GM20000 (cell line): ENCODE measurements at regions not wholly inside any gene's neighbourhood (a gene's known extent, or its start where the extent isn't known, plus 50 kb on each side); places are given as distances from the start of the nearest gene placed in this dataset.

ENCODE experiments used
- DNase-seq: peaks from one replicate; pipeline ENCODE4 v3.0.0; 2012; ENCODE audit warnings: low spot score
- TF ChIP-seq, protein P1 (sequence below): IDR thresholded peaks from 2 replicates; pipeline ENCODE4 v1.5.1; 2012; ENCODE audit warnings: mild to moderate bottlenecking, control low read depth; ENCODE audit errors: extremely low read depth, missing control alignments

DNA sequence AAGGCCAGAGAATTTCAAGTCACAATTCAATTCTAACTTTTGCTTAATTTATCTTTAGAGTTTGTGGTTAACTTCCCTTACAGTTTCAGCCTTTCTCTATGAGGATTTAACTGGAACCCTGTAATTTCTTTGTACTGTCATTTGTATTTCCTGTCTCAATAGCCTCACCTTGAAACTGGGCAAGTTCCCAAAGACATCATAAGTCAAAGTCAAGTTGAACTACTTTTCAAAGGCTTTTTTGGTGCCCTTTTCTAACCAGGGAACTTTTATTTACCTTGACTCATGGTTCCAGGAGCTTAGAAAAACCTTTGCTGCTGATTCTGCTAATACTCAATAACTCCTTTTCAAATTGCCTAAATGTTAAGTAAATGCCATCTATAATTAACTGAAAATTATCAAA lies 200.8 kb upstream of the KRR1 start:
- TF ChIP-seq, protein P1, sequence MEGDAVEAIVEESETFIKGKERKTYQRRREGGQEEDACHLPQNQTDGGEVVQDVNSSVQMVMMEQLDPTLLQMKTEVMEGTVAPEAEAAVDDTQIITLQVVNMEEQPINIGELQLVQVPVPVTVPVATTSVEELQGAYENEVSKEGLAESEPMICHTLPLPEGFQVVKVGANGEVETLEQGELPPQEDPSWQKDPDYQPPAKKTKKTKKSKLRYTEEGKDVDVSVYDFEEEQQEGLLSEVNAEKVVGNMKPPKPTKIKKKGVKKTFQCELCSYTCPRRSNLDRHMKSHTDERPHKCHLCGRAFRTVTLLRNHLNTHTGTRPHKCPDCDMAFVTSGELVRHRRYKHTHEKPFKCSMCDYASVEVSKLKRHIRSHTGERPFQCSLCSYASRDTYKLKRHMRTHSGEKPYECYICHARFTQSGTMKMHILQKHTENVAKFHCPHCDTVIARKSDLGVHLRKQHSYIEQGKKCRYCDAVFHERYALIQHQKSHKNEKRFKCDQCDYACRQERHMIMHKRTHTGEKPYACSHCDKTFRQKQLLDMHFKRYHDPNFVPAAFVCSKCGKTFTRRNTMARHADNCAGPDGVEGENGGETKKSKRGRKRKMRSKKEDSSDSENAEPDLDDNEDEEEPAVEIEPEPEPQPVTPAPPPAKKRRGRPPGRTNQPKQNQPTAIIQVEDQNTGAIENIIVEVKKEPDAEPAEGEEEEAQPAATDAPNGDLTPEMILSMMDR = no peak
- no peak for DNase-seq

DNA sequence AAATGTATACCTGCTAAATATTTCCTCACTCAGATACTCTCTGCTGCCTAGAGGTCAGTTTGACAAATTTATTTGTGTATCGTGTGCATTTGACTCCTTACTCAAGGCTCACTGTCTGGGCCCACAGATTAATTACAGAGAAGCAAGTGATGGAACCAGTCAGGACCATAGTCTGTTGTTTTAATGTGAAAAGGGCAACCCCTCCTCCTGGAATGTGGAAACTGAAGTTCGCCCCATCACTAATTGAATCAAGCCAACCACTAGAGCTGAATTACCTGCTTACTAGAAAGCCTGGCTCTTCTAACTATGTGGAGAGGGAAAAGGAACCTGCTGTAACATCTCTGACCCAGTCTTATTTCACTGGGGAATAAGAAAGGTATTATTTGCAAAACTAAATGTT lies 199.9 kb upstream of the KRR1 start:
- TF ChIP-seq, protein P1 = no peak
- DNase-seq = no peak

DNA sequence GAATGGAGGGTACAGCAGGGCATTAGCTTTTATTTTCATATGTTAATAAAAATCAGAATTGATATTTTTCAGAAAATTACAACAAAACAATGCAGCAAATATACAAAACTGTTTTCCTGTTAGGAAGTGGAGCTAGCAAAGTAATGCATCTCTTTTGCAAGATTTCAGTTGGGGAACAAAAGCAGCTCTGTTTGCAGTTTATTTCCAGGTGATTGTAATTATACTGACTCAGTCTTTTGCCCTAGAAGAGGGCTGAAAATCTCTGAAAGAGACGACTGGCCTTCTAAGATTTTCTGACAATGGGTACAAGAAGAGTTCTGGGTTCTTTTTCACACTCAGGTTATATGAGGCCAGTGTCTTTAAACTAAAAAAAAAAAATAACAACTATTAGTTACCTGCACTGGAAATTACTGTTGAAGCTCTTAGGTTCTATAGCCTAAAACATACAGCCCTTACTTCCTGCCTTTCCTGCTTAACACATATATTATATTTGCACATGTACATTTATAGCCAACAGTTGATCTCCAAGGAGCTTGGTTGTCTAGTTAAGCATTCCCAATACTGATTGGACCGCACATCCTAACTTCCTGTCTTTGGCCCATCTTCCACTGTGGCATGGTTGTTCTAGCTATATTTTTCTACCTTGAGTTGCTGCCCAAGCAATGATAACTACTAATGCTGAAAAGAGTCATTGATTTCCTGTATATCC lies 199.1 kb upstream of the KRR1 start:
- TF ChIP-seq, protein P1 = no peak
- no peak for DNase-seq

DNA sequence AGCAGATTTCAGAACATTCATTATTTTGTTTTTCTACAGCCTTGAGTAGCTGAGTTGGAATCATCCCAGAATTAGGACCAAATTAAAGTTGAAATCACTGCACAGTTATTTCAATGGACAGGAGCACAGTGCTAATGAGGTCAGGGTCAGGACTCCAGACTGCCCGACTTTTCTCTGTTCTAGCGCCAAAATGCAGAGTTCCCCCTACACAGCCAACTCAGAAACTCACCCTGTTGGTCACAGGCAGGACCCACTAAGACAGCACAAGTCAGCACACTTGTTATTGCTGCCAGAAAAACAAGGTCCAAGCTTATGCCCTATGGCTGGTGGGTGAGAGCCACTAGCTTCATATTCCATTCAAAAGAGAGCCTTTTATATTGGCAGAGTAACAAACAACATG lies 198.1 kb upstream of the KRR1 start:
- TF ChIP-seq, protein P1 = no peak
- no peak for DNase-seq

DNA sequence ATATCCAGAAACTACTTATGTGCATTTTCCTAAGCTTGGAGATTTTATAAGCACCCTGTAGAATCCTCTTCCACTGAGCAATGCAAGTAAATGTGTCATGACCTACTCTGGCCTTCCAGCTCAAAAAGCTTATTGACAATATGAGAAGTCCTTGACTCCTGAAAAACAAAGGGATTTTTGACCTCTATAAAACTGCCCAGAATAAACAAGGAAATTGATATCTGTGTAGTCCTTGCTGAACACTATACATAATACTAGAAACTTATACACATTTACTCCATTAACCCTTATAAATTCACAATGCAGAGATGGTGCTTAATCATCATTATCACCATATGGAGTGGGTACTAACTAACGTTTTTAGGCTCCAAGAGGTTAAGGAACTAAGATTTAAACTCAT lies 197.4 kb upstream of the KRR1 start:
- TF ChIP-seq, protein P1 = no peak
- no peak for DNase-seq

DNA sequence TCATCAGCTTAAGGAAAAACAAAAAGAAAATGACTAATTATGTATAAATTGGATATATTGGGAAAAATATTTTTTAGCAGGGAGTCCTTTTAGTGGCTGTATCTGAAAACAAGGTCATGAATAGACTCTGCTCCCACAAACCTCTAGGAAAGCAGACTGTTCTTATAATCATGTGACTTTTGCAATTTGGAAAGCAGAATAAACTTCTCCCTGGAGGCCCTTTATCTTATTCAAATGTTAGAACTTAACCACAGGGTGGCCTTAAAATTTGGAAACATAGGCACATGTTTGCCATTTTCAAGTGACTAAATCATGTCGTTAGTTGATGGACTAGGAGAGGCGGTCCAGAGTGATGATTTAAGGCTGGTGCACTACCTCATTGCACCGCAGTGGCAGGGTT lies 196.6 kb upstream of the KRR1 start:
- TF ChIP-seq, protein P1 = no peak

DNA sequence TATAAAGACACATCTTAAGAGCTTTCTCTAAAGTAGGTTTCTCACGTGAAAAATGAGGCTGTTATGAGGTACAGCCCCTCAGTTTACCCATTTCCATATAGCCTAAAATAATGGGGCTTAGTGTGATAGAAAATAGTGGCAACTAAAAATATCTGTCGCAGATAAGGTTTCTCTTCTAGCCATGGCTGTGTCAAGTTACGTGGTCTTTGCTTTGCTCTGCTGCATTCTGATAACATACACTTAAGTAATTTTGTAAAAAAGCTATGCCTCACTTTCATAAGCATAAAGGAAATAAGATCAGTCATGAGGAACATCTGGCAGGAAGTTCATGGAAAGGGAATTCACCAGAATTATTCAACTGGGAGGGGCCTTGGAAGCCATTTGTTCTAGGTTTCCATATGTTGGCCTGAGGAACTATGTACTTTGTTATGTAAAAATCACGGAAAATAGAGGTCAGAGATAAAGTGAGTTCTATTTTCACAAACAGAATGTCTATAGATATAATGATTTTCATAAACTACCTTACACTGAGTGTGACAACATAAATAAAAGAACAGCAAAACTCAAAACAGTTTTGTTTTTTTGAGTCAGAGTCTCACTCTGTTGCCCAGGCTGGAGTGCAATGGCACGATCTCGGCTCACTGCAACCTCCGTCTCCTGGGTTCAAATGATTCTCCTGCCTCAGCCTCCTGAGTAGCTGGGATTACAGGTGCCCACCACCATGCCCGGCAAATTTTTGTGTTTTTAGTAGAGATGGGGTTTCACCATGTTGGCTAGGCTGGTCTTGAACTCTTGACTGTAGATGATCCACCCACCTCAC lies 195.6 kb upstream of the KRR1 start:
- peak; percentile 6 for DNase-seq

More for the DNA sequence above, 196.6 kb upstream of the KRR1 start:
- DNase-seq = no peak

More for the DNA sequence above, 195.6 kb upstream of the KRR1 start:
- TF ChIP-seq, protein P1 = no peak
